Fibroblast of mammary gland (primary cell): ENCODE measurements at regions not wholly inside any gene's neighbourhood (a gene's known extent, or its start where the extent isn't known, plus 50 kb on each side); places are given as distances from the start of the nearest gene placed in this dataset.

ENCODE experiments used
- DNase-seq: peaks from one replicate; pipeline ENCODE4 v3.0.0-alpha.2; 2010; ENCODE audit warnings: low read depth
- H3K4me3 ChIP-seq: 2 replicates; pipeline ENCODE4 v1.5.1; 2011; ENCODE audit warnings: low read depth, mild to moderate bottlenecking, low read length, moderate library complexity; ENCODE audit not compliant: control insufficient read depth
- CTCF ChIP-seq: conservative IDR thresholded peaks from 2 replicates; pipeline ENCODE4 v1.5.1; 2011; ENCODE audit warnings: low read depth, low read length, inconsistent platforms; ENCODE audit not compliant: control insufficient read depth, insufficient read depth

GRCh38 chr2:10520154-10520553 is 72.0 kb upstream of the ODC1 start:
- DNase-seq = no peak
- H3K4me3 ChIP-seq = no peak overlapping the region
- no peak for TF ChIP-seq CTCF

GRCh38 chr2:10519394-10519740 is 71.2 kb upstream of the ODC1 start:
- no peak for TF ChIP-seq CTCF
- DNase-seq = no peak
- H3K4me3 ChIP-seq = no peak overlapping the region

- TF ChIP-seq CTCF = no peak
- no peak for DNase-seq
- no peak overlapping the region for H3K4me3 ChIP-seq
These were observed 70.6 kb upstream of the ODC1 start for GRCh38 chr2:10518470-10519393.

- H3K4me3 ChIP-seq = no peak overlapping the region
- no peak for TF ChIP-seq CTCF
- DNase-seq = no peak
These were observed 69.4 kb upstream of the ODC1 start for GRCh38 chr2:10517351-10518043.

GRCh38 chr2:10515887-10516286 is 67.8 kb upstream of the ODC1 start:
- H3K4me3 ChIP-seq = no peak overlapping the region
- no peak for DNase-seq
- TF ChIP-seq CTCF = no peak

GRCh38 chr2:10514743-10515142 is 66.6 kb upstream of the ODC1 start:
- DNase-seq = peak; percentile 89
- no peak for TF ChIP-seq CTCF
- H3K4me3 ChIP-seq = no peak overlapping the region

DNA sequence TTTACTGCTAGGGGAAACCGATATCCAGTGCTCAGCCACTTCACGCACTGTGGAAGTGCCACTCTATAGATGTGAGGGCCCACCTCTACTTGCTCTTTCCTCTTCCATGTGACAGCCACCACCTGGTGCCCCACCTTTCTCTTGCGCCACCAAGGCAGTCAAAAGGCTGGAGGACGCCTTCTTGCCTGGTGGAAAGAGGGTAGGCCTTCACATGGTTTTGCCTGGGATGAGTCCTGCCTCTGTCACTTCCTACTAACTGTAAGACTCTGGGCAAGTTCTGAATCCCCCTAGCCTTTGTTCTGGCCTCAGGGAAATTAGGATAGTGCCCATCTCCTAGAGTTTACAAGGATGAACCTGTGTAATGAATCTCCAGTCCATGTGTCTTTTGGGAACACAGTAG is 66.1 kb upstream of the ODC1 start:
- DNase-seq = no peak
- TF ChIP-seq CTCF = no peak
- no peak overlapping the region for H3K4me3 ChIP-seq
